ENCODE measurements at regions not wholly inside any gene's neighbourhood (a gene's known extent, or its start where the extent isn't known, plus 50 kb on each side); places are given as distances from the start of the nearest gene placed in this dataset.

DNA sequence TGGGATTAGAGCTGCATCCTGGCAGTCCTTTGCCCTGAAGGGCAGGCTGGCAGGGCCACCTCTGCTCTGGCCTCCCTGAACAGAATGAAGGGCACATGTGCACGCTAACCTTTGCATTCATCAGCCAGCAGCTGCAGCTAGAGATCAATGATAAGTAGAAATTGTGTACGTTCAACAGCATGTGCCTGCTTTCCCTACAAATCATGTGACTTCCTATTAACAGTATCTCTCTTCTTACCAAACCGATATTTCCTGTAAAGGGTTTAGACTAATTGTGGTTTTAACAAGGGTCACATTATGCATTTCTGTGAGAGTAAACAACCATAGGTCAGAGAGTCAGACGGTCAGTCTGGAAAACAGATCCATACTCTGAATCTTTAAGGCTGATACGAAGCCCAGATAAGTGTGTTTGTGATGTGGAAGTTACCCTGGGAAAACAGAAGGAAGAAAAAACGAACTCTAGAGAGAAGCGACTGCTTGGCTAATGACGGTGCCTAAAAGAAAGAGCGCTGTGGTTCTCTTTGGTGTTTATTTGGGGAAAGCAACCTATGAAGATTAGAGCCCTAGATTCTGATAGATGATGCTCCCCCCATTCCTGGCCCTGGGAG, 219.4 kb downstream of the MAF start:
- TF ChIP-seq, protein P1, sequence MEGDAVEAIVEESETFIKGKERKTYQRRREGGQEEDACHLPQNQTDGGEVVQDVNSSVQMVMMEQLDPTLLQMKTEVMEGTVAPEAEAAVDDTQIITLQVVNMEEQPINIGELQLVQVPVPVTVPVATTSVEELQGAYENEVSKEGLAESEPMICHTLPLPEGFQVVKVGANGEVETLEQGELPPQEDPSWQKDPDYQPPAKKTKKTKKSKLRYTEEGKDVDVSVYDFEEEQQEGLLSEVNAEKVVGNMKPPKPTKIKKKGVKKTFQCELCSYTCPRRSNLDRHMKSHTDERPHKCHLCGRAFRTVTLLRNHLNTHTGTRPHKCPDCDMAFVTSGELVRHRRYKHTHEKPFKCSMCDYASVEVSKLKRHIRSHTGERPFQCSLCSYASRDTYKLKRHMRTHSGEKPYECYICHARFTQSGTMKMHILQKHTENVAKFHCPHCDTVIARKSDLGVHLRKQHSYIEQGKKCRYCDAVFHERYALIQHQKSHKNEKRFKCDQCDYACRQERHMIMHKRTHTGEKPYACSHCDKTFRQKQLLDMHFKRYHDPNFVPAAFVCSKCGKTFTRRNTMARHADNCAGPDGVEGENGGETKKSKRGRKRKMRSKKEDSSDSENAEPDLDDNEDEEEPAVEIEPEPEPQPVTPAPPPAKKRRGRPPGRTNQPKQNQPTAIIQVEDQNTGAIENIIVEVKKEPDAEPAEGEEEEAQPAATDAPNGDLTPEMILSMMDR (IDR thresholded peaks at IDR 0.05; ENCODE audit: poor library complexity, severe bottlenecking) = no peak
- TF ChIP-seq EP300 (conservative IDR thresholded peaks at IDR 0.05; ENCODE audit: poor library complexity, severe bottlenecking) (no peak), EZH2 (IDR thresholded peaks at IDR 0.05; ENCODE audit: borderline replicate concordance, insufficient read depth, low read length, poor library complexity, severe bottlenecking) (no peak), POLR2AphosphoS5 (IDR thresholded peaks at IDR 0.05) (no peak), SMC3 (conservative IDR thresholded peaks at IDR 0.05; ENCODE audit: poor library complexity) (no peak)
- TF ChIP-seq, protein P2, sequence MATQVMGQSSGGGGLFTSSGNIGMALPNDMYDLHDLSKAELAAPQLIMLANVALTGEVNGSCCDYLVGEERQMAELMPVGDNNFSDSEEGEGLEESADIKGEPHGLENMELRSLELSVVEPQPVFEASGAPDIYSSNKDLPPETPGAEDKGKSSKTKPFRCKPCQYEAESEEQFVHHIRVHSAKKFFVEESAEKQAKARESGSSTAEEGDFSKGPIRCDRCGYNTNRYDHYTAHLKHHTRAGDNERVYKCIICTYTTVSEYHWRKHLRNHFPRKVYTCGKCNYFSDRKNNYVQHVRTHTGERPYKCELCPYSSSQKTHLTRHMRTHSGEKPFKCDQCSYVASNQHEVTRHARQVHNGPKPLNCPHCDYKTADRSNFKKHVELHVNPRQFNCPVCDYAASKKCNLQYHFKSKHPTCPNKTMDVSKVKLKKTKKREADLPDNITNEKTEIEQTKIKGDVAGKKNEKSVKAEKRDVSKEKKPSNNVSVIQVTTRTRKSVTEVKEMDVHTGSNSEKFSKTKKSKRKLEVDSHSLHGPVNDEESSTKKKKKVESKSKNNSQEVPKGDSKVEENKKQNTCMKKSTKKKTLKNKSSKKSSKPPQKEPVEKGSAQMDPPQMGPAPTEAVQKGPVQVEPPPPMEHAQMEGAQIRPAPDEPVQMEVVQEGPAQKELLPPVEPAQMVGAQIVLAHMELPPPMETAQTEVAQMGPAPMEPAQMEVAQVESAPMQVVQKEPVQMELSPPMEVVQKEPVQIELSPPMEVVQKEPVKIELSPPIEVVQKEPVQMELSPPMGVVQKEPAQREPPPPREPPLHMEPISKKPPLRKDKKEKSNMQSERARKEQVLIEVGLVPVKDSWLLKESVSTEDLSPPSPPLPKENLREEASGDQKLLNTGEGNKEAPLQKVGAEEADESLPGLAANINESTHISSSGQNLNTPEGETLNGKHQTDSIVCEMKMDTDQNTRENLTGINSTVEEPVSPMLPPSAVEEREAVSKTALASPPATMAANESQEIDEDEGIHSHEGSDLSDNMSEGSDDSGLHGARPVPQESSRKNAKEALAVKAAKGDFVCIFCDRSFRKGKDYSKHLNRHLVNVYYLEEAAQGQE (IDR thresholded peaks at IDR 0.05; ENCODE audit: borderline replicate concordance) = no peak

Data from neural cell (in vitro differentiated cells).